CD4-positive, alpha-beta T cell treated with Interleukin-17A for 4 hours (primary cell): ENCODE measurements at regions not wholly inside any gene's neighbourhood (a gene's known extent, or its start where the extent isn't known, plus 50 kb on each side); places are given as distances from the start of the nearest gene placed in this dataset.

Source experiments
- DNase-seq: peaks from one replicate; pipeline ENCODE4 v3.0.0-alpha.2; 2020; ENCODE audit warnings: mixed read lengths

- no peak for DNase-seq
Measured at GRCh38 chr2:126990605-126991532, 92.2 kb downstream of the TEX51 start.

GRCh38 chr2:126994340-126994777, 95.7 kb downstream of the TEX51 start:
- DNase-seq: no peak

GRCh38 chr2:126995621-126996377, 97.1 kb downstream of the TEX51 start:
- no peak for DNase-seq

GRCh38 chr2:126996378-126996699, 97.6 kb downstream of the TEX51 start:
- no peak for DNase-seq
